HG02852 (cell line): ENCODE measurements at regions not wholly inside any gene's neighbourhood (a gene's known extent, or its start where the extent isn't known, plus 50 kb on each side); places are given as distances from the start of the nearest gene placed in this dataset.
"Not testable (repeated sequence)": the region's sequence is repeated elsewhere in the genome, so short reads cannot be mapped to it uniquely, and the experiment has no call there.

ENCODE experiments used
- ATAC-seq: cut with Tn5 transposase; IDR thresholded peaks from one replicate; pipeline ENCODE4 v1.9.1; 2021; ENCODE audit warnings: mild to moderate bottlenecking, moderate library complexity; ENCODE audit not compliant: unreplicated experiment

DNA sequence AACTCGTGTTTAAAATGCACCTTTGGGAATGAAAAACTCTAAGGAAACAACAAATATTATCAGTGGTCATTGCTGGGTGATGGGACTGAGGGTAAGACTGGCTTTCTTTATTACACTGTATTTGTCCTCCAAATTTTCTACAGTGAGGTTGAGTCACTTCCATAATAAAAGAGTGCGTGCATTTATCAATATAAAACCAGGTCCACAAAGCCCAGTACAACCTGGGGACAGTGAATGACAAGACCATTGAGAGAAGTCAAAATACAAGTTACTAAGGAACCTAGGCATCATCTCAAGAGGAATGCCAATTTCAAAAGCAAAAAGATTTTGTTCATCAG is 76.4 kb downstream of the MAGED4 start:
- ATAC-seq: no peak

GRCh38 chrX:52261463-52262194 is 76.9 kb downstream of the MAGED4 start:
- peak; percentile 100 for ATAC-seq

- peak; percentile 10 for ATAC-seq
Observed at GRCh38 chrX:52262195-52262546, 77.5 kb downstream of the MAGED4 start.

- ATAC-seq: no peak
Observed at GRCh38 chrX:52263417-52263816, 78.7 kb downstream of the MAGED4 start.

DNA sequence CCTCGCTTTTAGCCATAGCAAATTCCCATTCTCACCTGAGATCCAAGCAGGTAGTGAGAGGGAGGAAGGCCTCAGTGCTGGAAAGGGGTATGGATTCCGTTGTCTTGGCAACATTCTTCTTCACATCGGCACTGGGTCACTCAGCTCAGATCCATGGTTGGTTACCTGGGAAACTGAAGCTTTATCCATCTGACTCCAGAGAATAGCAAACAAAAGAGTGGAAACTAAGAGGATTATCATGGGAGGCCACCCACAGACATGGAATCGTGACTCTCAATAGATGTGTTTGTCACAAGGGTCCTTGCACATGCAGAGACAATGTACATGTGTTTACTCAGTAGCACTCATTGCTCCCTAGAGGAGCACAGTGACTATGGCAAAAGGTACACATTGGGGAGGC is 81.0 kb downstream of the MAGED4 start:
- ATAC-seq: no peak

DNA sequence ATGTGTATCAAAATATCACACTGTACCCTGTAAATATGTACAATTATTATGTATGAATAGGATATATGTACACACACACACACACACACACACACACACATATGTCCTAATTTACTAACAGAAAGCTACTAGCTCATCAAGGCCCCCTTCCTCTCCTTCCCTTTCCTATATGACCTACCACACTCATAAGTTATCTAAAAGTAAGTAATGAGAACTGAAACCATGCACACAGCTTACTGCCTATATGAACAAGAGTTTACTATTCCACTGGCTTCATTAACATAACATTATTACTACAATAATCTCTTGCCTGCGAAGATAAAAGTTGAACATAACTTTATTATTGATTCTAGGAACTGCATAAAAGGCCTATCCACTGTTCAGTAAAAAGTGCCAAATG is 83.8 kb downstream of the MAGED4 start:
- ATAC-seq: not testable (repeated sequence)

- no peak for ATAC-seq
Observed at GRCh38 chrX:52270453-52271116, 85.9 kb downstream of the MAGED4 start.

- no peak for ATAC-seq
Observed at GRCh38 chrX:52271206-52271605, 86.5 kb downstream of the MAGED4 start.

- ATAC-seq: no peak
Observed at GRCh38 chrX:52277666-52278065, 91.2 kb upstream of the XAGE2 start.

- no peak for ATAC-seq
Observed at GRCh38 chrX:52280812-52281211, 88.0 kb upstream of the XAGE2 start.

- no peak for ATAC-seq
Observed at GRCh38 chrX:52284865-52285264, 84.0 kb upstream of the XAGE2 start.

GRCh38 chrX:52298968-52299367 is 69.9 kb upstream of the XAGE2 start:
- not testable (repeated sequence) for ATAC-seq

- ATAC-seq: not testable (repeated sequence)
Observed at GRCh38 chrX:52308532-52308931, 60.3 kb upstream of the XAGE2 start.
